ENCODE measurements at regions not wholly inside any gene's neighbourhood (a gene's known extent, or its start where the extent isn't known, plus 50 kb on each side); places are given as distances from the start of the nearest gene placed in this dataset.
A peak's percentile ranks its signal among the peaks of the same experiment; 100 is the strongest.
"Not testable (repeated sequence)": the region's sequence is repeated elsewhere in the genome, so short reads cannot be mapped to it uniquely, and the experiment has no call there.

- H3K9ac ChIP-seq (ENCODE audit: low read length in 5 of 5); H3K9me3 ChIP-seq (ENCODE audit: control insufficient read depth in 5 of 5, low read length in 5 of 5); H3K4me3 ChIP-seq (ENCODE audit: low read depth in 1 of 5, low read length in 5 of 5); H3K36me3 ChIP-seq (ENCODE audit: control insufficient read depth in 5 of 5, insufficient read depth in 5 of 5, low read length in 5 of 5); H3K4me1 ChIP-seq (ENCODE audit: control insufficient read depth in 5 of 5, insufficient read depth in 5 of 5, low read length in 5 of 5); H3K27me3 ChIP-seq (ENCODE audit: control insufficient read depth in 5 of 5, insufficient read depth in 4 of 5, low read length in 5 of 5); H3K27ac ChIP-seq (ENCODE audit: low read depth, low read length): not testable (repeated sequence)
Observed at GRCh38 chr10:42243002-42243401, 395.4 kb downstream of the ZNF33B start.

DNA sequence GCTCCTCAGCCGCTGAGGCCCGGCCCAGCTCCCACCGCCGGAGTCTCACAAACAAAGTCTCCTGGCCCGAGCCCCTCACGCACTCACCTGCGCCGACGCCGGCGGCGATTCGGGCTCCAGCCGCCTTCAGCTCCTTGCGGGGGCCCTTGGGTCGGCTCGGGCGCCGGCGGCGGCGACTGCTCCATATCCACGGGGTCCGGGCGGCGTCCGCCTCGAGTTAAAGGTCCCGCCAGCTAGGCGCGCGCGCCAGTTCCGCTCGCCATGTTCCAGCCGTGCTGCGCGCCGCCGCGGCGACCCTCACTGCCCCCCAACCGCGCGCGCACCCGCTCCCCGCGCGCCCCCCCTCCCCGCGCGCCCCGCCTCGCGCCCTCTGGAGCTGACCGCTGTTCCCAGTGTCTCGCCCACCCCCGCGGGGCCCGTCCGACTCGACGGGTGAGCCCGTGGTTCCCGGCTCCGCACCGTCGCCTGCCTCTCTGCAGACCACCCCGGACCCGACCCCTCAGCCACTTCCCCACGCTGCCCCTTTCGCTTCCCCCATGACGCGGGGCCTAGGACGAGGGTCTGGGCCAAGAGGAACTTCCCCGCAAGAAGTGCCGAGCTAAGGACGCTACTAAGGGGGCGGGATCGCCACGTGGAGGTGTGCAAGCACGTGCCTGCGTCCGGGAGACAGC, 396.1 kb downstream of the ZNF33B start:
- H3K4me3 ChIP-seq (ENCODE audit: low read depth in 1 of 5, low read length in 5 of 5): peak overlapping the region in 2 of 5 donors; percentile 28 to 34
- no peaks in the 10 kb centered on the region for H3K36me3 ChIP-seq (ENCODE audit: control insufficient read depth in 5 of 5, insufficient read depth in 5 of 5, low read length in 5 of 5)
- H3K9me3 ChIP-seq (ENCODE audit: control insufficient read depth in 5 of 5, low read length in 5 of 5): no peaks in the 10 kb centered on the region
- peaks cover 0 to 2% (median 0%) of the 10 kb centered on the region in 5 donors for H3K4me1 ChIP-seq (ENCODE audit: control insufficient read depth in 5 of 5, insufficient read depth in 5 of 5, low read length in 5 of 5)
- H3K27ac ChIP-seq (ENCODE audit: low read depth, low read length): no peak overlapping the region
- H3K27me3 ChIP-seq (ENCODE audit: control insufficient read depth in 5 of 5, insufficient read depth in 4 of 5, low read length in 5 of 5): peaks cover 0 to 3% (median 0%) of the 10 kb centered on the region in 5 donors
- H3K9ac ChIP-seq (ENCODE audit: low read length in 5 of 5): no peak overlapping the region

GRCh38 chr10:42236401-42236800, 402.0 kb downstream of the ZNF33B start:
- H3K27me3 ChIP-seq (ENCODE audit: control insufficient read depth in 5 of 5, insufficient read depth in 4 of 5, low read length in 5 of 5); H3K36me3 ChIP-seq (ENCODE audit: control insufficient read depth in 5 of 5, insufficient read depth in 5 of 5, low read length in 5 of 5); H3K9ac ChIP-seq (ENCODE audit: low read length in 5 of 5); H3K9me3 ChIP-seq (ENCODE audit: control insufficient read depth in 5 of 5, low read length in 5 of 5); H3K27ac ChIP-seq (ENCODE audit: low read depth, low read length); H3K4me1 ChIP-seq (ENCODE audit: control insufficient read depth in 5 of 5, insufficient read depth in 5 of 5, low read length in 5 of 5); H3K4me3 ChIP-seq (ENCODE audit: low read depth in 1 of 5, low read length in 5 of 5): not testable (repeated sequence)

DNA sequence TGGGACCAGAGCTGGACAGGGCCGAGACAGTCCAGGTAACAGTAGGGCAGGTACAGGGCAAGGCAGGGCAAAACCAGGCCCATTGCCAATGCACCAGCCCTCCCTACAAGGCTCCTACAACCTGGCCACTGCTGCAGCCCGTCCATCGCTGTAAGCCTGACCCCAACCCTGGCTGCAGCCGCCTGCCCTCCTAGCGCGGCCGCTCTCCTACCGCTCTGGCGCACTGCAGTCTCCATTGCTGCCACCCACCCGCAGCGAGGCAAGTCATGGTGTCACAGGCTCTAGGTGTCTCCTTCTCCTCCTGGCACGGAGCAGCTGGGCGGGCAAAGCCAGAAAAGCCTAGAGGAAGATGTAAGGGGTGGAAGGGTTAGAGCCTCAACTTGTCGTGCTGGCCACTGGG, 402.6 kb downstream of the ZNF33B start:
- H3K36me3 ChIP-seq (ENCODE audit: control insufficient read depth in 5 of 5, insufficient read depth in 5 of 5, low read length in 5 of 5); H3K27ac ChIP-seq (ENCODE audit: low read depth, low read length); H3K4me3 ChIP-seq (ENCODE audit: low read depth in 1 of 5, low read length in 5 of 5); H3K9ac ChIP-seq (ENCODE audit: low read length in 5 of 5); H3K27me3 ChIP-seq (ENCODE audit: control insufficient read depth in 5 of 5, insufficient read depth in 4 of 5, low read length in 5 of 5); H3K4me1 ChIP-seq (ENCODE audit: control insufficient read depth in 5 of 5, insufficient read depth in 5 of 5, low read length in 5 of 5); H3K9me3 ChIP-seq (ENCODE audit: control insufficient read depth in 5 of 5, low read length in 5 of 5): not testable (repeated sequence)

- not testable (repeated sequence) for H3K36me3 ChIP-seq (ENCODE audit: control insufficient read depth in 5 of 5, insufficient read depth in 5 of 5, low read length in 5 of 5); H3K4me1 ChIP-seq (ENCODE audit: control insufficient read depth in 5 of 5, insufficient read depth in 5 of 5, low read length in 5 of 5); H3K4me3 ChIP-seq (ENCODE audit: low read depth in 1 of 5, low read length in 5 of 5); H3K9me3 ChIP-seq (ENCODE audit: control insufficient read depth in 5 of 5, low read length in 5 of 5); H3K27ac ChIP-seq (ENCODE audit: low read depth, low read length); H3K27me3 ChIP-seq (ENCODE audit: control insufficient read depth in 5 of 5, insufficient read depth in 4 of 5, low read length in 5 of 5); H3K9ac ChIP-seq (ENCODE audit: low read length in 5 of 5)
Observed at GRCh38 chr10:42235241-42235640, 403.1 kb downstream of the ZNF33B start.

DNA sequence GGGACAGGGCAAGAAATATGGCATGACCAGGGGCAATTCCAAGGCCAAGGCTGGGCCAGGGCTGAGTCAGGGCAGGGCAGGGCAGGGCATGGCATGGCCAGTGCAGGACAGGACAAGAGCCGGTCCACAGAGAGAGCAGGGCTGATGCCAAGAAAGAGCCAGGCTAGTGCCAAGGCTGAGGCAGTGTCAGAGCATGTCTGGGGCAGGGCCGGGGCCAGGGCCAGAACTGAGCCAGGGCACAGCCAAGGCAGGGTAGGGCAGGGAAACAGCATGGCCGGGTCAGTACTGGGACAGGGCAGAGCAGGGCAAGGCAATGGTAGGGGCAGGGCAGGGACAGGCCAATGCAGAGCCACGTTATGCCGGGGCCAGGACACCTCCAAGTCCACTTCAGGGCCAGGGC, 403.9 kb downstream of the ZNF33B start:
- H3K4me3 ChIP-seq (ENCODE audit: low read depth in 1 of 5, low read length in 5 of 5); H3K4me1 ChIP-seq (ENCODE audit: control insufficient read depth in 5 of 5, insufficient read depth in 5 of 5, low read length in 5 of 5); H3K27me3 ChIP-seq (ENCODE audit: control insufficient read depth in 5 of 5, insufficient read depth in 4 of 5, low read length in 5 of 5); H3K36me3 ChIP-seq (ENCODE audit: control insufficient read depth in 5 of 5, insufficient read depth in 5 of 5, low read length in 5 of 5); H3K27ac ChIP-seq (ENCODE audit: low read depth, low read length); H3K9me3 ChIP-seq (ENCODE audit: control insufficient read depth in 5 of 5, low read length in 5 of 5); H3K9ac ChIP-seq (ENCODE audit: low read length in 5 of 5): not testable (repeated sequence)

DNA sequence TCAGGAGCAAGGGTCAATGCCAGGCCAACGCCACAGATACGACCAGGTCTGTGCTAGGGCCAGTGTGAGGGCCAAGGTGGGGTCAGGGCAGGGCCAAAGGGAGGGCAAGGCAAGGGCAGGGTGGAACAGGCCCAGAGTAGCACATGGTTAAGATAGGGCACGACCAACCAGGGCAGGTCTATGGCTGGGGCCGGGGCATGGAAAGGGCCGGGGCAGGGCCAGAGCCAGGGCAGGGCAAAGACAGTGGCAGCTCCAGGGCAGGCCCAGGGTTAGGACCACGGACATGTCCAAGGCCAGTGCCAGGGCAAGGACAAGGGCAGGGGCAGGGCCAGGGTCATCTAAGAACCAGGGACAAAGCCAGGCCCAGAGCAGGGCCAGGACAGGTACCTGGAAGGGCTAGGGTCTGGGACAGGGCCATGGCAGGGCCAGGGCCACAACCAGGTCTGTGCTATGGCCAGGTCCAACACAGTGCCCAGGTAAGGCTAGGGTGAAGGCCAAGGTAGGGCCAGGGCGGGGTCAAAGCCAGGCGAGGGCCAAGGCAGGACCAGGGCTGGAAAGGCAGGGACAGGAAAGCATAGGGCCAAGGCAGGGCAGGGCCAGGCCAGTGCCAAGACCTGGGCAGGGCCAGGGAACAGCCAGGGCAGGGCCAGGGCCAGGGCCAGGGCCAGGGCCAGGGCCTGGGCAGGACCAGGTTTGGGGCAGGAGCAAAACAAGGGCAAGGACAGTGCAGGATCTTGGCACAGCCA, 404.7 kb downstream of the ZNF33B start:
- not testable (repeated sequence) for H3K4me1 ChIP-seq (ENCODE audit: control insufficient read depth in 5 of 5, insufficient read depth in 5 of 5, low read length in 5 of 5); H3K27me3 ChIP-seq (ENCODE audit: control insufficient read depth in 5 of 5, insufficient read depth in 4 of 5, low read length in 5 of 5); H3K36me3 ChIP-seq (ENCODE audit: control insufficient read depth in 5 of 5, insufficient read depth in 5 of 5, low read length in 5 of 5); H3K4me3 ChIP-seq (ENCODE audit: low read depth in 1 of 5, low read length in 5 of 5); H3K9ac ChIP-seq (ENCODE audit: low read length in 5 of 5); H3K27ac ChIP-seq (ENCODE audit: low read depth, low read length); H3K9me3 ChIP-seq (ENCODE audit: control insufficient read depth in 5 of 5, low read length in 5 of 5)

DNA sequence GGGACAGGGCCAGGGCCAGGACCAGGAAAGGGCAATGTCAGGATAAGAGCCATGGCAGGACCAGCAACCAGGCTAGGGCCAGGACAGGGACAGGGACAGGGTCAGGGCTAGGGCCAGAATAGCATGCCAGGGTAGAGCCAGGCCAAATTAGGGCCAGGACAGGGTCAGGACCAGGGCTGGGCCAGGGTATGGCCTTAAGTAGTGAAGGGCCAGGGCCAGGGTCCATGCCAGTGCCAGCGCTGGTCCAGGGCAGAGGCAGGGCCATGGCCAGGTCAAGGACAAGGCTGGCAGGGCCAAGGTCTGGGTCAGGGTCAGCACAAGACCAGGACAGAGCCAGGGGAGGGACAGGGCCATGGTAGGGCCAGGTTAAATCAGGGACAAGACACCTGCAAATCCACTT, 405.4 kb downstream of the ZNF33B start:
- not testable (repeated sequence) for H3K4me3 ChIP-seq (ENCODE audit: low read depth in 1 of 5, low read length in 5 of 5); H3K4me1 ChIP-seq (ENCODE audit: control insufficient read depth in 5 of 5, insufficient read depth in 5 of 5, low read length in 5 of 5); H3K9me3 ChIP-seq (ENCODE audit: control insufficient read depth in 5 of 5, low read length in 5 of 5); H3K27ac ChIP-seq (ENCODE audit: low read depth, low read length); H3K27me3 ChIP-seq (ENCODE audit: control insufficient read depth in 5 of 5, insufficient read depth in 4 of 5, low read length in 5 of 5); H3K9ac ChIP-seq (ENCODE audit: low read length in 5 of 5); H3K36me3 ChIP-seq (ENCODE audit: control insufficient read depth in 5 of 5, insufficient read depth in 5 of 5, low read length in 5 of 5)

GRCh38 chr10:42230812-42231211, 407.6 kb downstream of the ZNF33B start:
- H3K9me3 ChIP-seq (ENCODE audit: control insufficient read depth in 5 of 5, low read length in 5 of 5); H3K36me3 ChIP-seq (ENCODE audit: control insufficient read depth in 5 of 5, insufficient read depth in 5 of 5, low read length in 5 of 5); H3K27ac ChIP-seq (ENCODE audit: low read depth, low read length); H3K27me3 ChIP-seq (ENCODE audit: control insufficient read depth in 5 of 5, insufficient read depth in 4 of 5, low read length in 5 of 5); H3K4me1 ChIP-seq (ENCODE audit: control insufficient read depth in 5 of 5, insufficient read depth in 5 of 5, low read length in 5 of 5); H3K4me3 ChIP-seq (ENCODE audit: low read depth in 1 of 5, low read length in 5 of 5); H3K9ac ChIP-seq (ENCODE audit: low read length in 5 of 5): not testable (repeated sequence)

GRCh38 chr10:42230115-42230514, 408.3 kb downstream of the ZNF33B start:
- H3K9me3 ChIP-seq (ENCODE audit: control insufficient read depth in 5 of 5, low read length in 5 of 5); H3K27ac ChIP-seq (ENCODE audit: low read depth, low read length); H3K36me3 ChIP-seq (ENCODE audit: control insufficient read depth in 5 of 5, insufficient read depth in 5 of 5, low read length in 5 of 5); H3K4me1 ChIP-seq (ENCODE audit: control insufficient read depth in 5 of 5, insufficient read depth in 5 of 5, low read length in 5 of 5); H3K4me3 ChIP-seq (ENCODE audit: low read depth in 1 of 5, low read length in 5 of 5); H3K9ac ChIP-seq (ENCODE audit: low read length in 5 of 5); H3K27me3 ChIP-seq (ENCODE audit: control insufficient read depth in 5 of 5, insufficient read depth in 4 of 5, low read length in 5 of 5): not testable (repeated sequence)

Measured in subcutaneous abdominal adipose tissue (tissue), 5 donors.